GM18502 (cell line): ENCODE measurements at regions not wholly inside any gene's neighbourhood (a gene's known extent, or its start where the extent isn't known, plus 50 kb on each side); places are given as distances from the start of the nearest gene placed in this dataset.

Experiments used
- ATAC-seq: cut with Tn5 transposase; IDR thresholded peaks from one replicate; pipeline ENCODE4 v1.9.1; 2021; ENCODE audit warnings: mild to moderate bottlenecking; ENCODE audit not compliant: unreplicated experiment, poor library complexity

DNA sequence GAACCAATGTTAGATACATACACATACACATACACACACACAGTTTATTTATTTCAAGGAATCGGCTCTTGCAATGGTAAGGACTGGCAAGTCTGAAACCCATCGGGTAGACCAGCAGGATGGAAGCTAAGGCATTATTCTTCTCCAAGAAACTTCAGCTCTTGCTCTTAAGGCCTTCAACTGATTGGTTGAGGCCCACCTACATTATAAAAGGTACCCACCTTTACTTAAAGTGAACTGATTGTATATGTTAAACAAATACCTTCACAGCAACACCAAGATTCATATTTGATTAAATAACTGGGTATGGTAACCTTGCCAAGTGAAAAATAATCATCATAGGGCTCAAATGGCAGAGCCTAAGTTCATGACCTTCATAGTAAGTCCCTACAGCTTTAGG is 695.5 kb downstream of the BCL11B start:
- no peak for ATAC-seq

DNA sequence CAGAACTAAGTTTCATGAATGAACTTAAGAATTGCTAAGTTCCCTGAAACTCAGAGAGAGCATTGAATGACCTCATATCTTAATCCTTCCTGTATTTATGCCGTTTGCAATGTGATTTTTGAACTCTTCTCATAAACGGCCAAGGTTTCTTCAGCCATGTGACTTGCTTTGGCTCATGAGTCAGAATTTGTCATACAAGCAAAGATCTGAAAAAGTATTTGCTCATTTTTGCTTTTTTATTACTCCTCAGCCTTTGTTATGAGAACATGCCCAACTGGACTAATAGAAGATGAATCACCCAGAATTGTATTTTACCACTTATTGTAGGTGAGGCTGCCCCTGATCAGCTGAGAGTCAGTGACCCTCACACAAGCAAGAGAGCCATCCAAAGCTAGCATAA is 693.8 kb downstream of the BCL11B start:
- ATAC-seq = no peak

GRCh38 chr14:98579140-98579539 is 692.9 kb downstream of the BCL11B start:
- no peak for ATAC-seq

GRCh38 chr14:98580131-98580678 is 691.8 kb downstream of the BCL11B start:
- ATAC-seq = no peak

GRCh38 chr14:98582276-98582675 is 689.7 kb downstream of the BCL11B start:
- no peak for ATAC-seq

GRCh38 chr14:98591161-98591560 is 680.8 kb downstream of the BCL11B start:
- ATAC-seq = no peak

GRCh38 chr14:98592611-98593170 is 679.3 kb downstream of the BCL11B start:
- ATAC-seq = no peak

- ATAC-seq = no peak
Observed at GRCh38 chr14:98593361-98593761, 678.6 kb downstream of the BCL11B start.

DNA sequence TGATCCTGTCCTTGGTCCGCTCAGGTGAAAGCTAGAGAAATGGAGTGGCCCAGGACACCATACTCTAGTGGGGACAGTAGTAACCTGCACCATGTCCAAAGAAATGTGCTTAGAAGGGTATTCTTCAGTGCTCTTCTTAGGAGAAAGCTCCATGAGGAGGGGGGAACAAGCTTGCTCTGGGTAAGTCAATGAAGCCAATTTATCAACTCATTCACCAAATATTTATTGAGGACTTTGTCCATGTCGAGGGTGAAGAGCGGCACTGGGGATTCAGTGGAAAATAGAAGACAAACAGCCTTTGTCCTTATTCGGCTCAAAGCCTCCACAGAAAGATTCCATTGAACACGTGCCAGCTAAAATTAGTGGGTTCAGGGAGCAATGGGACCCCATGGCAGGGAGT is 677.8 kb downstream of the BCL11B start:
- ATAC-seq = no peak

DNA sequence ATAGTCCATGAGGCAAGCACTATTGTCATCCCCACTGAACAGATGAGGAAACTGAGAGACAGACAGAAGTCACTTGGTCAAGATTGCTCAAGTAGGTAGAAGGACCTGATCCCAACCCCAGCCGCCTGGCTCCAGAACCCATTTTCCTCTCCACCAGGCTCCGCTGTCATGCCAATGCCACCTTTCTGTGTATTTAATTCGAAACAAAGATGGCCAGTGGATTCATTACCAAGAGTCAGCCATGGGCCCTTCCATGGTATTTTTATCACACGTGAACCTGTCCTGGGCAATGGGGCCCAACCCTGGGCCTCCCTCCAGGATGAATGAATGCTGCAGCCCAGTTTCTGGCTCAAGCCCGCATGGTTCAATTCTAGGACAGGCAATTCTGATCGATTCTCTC is 673.4 kb downstream of the BCL11B start:
- no peak for ATAC-seq

GRCh38 chr14:98599082-98599481 is 672.9 kb downstream of the BCL11B start:
- ATAC-seq = no peak

DNA sequence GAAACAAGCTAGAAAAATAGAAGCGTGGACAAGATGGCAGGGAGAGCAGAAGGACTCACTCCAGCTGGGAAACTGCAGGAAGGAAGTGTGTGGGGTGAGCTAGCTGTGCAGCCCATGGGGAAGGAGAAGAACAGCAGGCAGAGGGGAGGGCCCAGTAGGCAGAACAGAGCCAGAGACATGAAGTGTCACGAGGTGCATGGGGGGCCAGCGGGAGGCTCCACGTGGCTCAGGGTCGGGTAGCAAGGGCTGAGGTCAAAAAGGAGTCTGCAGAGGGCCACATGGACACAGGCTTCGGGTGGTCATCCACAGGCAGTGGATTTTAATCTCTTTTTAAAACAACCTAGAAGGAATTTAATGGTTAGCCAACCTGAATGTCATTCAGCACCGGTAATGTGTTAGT is 669.0 kb downstream of the BCL11B start:
- ATAC-seq = no peak

GRCh38 chr14:98605043-98605442 is 667.0 kb downstream of the BCL11B start:
- no peak for ATAC-seq

GRCh38 chr14:98606041-98606640 is 665.9 kb downstream of the BCL11B start:
- no peak for ATAC-seq

- ATAC-seq = no peak
Observed at GRCh38 chr14:98606816-98607215, 665.2 kb downstream of the BCL11B start.

DNA sequence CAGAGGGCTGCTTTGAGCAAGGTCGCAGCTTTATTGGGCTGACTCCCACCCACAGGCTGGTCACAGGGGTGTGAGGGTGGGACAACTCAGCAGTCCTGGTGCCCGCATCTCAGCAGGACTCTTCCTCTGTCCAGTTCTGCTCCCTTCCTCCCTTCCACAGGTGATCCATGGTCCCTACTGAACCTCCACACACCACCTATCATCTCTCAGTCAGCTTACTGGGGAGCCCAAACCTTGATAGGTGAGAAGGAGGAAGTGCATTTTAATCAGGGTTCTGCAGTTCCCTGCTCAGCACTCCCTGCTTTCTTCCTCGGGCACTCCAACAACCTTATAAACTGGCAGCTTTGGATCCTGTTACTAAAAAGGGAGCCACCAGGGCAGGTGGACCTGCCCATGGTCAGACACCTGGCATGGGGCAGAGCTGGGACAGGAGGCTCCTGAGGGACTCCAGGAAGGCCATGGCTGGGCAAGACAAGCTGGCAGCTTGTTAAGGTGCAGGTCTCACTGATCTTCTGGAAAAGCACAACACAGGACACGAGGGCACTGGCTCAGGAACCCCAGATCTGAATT is 664.6 kb downstream of the BCL11B start:
- ATAC-seq = no peak

GRCh38 chr14:98608071-98609060 is 663.6 kb downstream of the BCL11B start:
- no peak for ATAC-seq

DNA sequence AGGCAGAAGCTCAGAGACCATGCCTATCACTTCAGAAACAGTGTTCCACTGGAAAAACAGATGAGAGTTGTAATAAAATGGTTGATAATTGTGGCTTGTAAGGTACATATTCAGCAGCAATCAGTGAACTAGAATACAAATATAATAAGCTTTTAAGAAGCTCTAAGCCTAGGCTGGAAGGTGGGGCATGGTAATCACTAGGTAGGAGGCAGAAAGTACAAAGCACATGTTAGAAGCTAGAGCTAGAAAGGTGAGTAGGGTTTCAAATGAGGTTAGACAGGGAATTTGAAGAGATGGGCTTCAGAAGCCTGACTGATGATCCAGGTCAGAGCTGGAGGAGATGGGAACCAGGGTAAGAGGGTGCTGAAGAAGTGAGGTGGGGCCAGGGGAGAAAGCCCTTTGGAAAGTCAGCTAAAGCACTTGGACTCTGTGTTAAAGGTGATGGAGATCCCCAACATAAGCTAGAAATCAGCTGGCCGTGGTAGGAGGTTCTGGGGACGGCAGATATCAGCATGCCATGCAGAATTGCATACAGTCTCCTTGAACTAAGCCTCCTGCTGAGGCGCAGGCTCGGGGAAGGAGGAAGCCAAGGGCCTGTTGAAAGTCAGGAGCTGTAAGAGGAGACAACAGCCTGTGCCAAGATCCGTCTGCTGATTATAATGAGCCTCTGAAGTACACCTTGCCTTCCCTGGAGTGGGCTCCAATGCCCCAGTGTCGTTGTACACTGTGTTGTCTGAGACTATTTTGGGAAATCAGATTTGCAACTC is 659.4 kb downstream of the BCL11B start:
- ATAC-seq = no peak

GRCh38 chr14:98614741-98615140 is 657.3 kb downstream of the BCL11B start:
- ATAC-seq = no peak
